GM21528 (cell line): ENCODE measurements at regions not wholly inside any gene's neighbourhood (a gene's known extent, or its start where the extent isn't known, plus 50 kb on each side); places are given as distances from the start of the nearest gene placed in this dataset.
"Not testable (repeated sequence)": the region's sequence is repeated elsewhere in the genome, so short reads cannot be mapped to it uniquely, and the experiment has no call there.

Experiments
- ATAC-seq: cut with Tn5 transposase; IDR thresholded peaks from one replicate; pipeline ENCODE4 v1.9.1; 2021; ENCODE audit warnings: mild to moderate bottlenecking, moderate library complexity; ENCODE audit not compliant: unreplicated experiment, low FRiP score

- no peak for ATAC-seq
These were observed 1140.4 kb downstream of the RPIA start for GRCh38 chr2:89831641-89832498.

GRCh38 chr2:89833116-89833779 lies 1141.8 kb downstream of the RPIA start:
- peak; percentile 70 for ATAC-seq

- no peak for ATAC-seq
These were observed 1142.3 kb downstream of the RPIA start for GRCh38 chr2:89833780-89834117.

GRCh38 chr2:89834306-89834705 lies 1142.8 kb downstream of the RPIA start:
- ATAC-seq: no peak

GRCh38 chr2:89836326-89836725 lies 1144.9 kb downstream of the RPIA start:
- ATAC-seq: peak; percentile 52

- ATAC-seq: no peak
These were observed 1146.6 kb downstream of the RPIA start for GRCh38 chr2:89837962-89838625.

GRCh38 chr2:89840175-89840574 lies 1148.7 kb downstream of the RPIA start:
- ATAC-seq: peak; percentile 41

GRCh38 chr2:89840781-89841475 lies 1149.5 kb downstream of the RPIA start:
- ATAC-seq: not testable (repeated sequence)

- ATAC-seq: no peak
These were observed 1150.0 kb downstream of the RPIA start for GRCh38 chr2:89841476-89841840.

- ATAC-seq: no peak
These were observed 1150.9 kb downstream of the RPIA start for GRCh38 chr2:89842180-89842908.

GRCh38 chr2:89844221-89844943 lies 1152.9 kb downstream of the RPIA start:
- no peak for ATAC-seq

- ATAC-seq: no peak
These were observed 1154.1 kb downstream of the RPIA start for GRCh38 chr2:89845532-89845931.

- no peak for ATAC-seq
These were observed 1156.6 kb downstream of the RPIA start for GRCh38 chr2:89848114-89848513.

GRCh38 chr2:89848763-89849368 lies 1157.4 kb downstream of the RPIA start:
- no peak for ATAC-seq

GRCh38 chr2:89849731-89850130 lies 1158.3 kb downstream of the RPIA start:
- no peak for ATAC-seq

- no peak for ATAC-seq
These were observed 1159.0 kb downstream of the RPIA start for GRCh38 chr2:89850481-89850880.

GRCh38 chr2:89850881-89851582 lies 1159.6 kb downstream of the RPIA start:
- ATAC-seq: no peak

GRCh38 chr2:89851583-89851905 lies 1160.1 kb downstream of the RPIA start:
- ATAC-seq: no peak

- ATAC-seq: not testable (repeated sequence)
These were observed 1162.0 kb downstream of the RPIA start for GRCh38 chr2:89853427-89853826.
